Calu3 (cell line): ENCODE measurements at regions not wholly inside any gene's neighbourhood (a gene's known extent, or its start where the extent isn't known, plus 50 kb on each side); places are given as distances from the start of the nearest gene placed in this dataset.

Source experiments
- BruUV-seq: library from RNA; stranded (reverse); fragments of 400-500 nt; replicated peaks from 2 replicates; lab custom pipeline; 2021; lab: Mats Ljungman, UMichigan
- CTCF ChIA-PET: fragments of 300-600 bp; sonication (Branson Sonifier 250); formaldehyde crosslinking; loops from one replicate; lab custom pipeline; 2022; ENCODE audit warnings: antibody characterized with exemption; lab: Charles Lee
- DNase-seq: peaks from one replicate; pipeline ENCODE4 v3.0.0; 2022
- H3K27ac Mint-ChIP-seq: one replicate; pipeline ENCODE4 v1.8.0; 2022; ENCODE audit warnings: mixed read lengths; ENCODE audit not compliant: unreplicated experiment
- H3K27me3 Mint-ChIP-seq: one replicate; pipeline ENCODE4 v1.8.0; 2022; ENCODE audit warnings: mixed read lengths; ENCODE audit not compliant: unreplicated experiment
- H3K36me3 Mint-ChIP-seq: one replicate; pipeline ENCODE4 v1.8.0; 2022; ENCODE audit warnings: mild to moderate bottlenecking, moderate library complexity, mixed read lengths; ENCODE audit not compliant: insufficient read depth, unreplicated experiment
- H3K4me1 Mint-ChIP-seq: one replicate; pipeline ENCODE4 v1.8.0; 2022; ENCODE audit warnings: mild to moderate bottlenecking, low read depth, mixed read lengths; ENCODE audit not compliant: unreplicated experiment
- H3K4me3 Mint-ChIP-seq: one replicate; pipeline ENCODE4 v1.8.0; 2022; ENCODE audit warnings: mild to moderate bottlenecking, low read depth, moderate library complexity, mixed read lengths; ENCODE audit not compliant: unreplicated experiment
- H3K9me3 Mint-ChIP-seq: one replicate; pipeline ENCODE4 v1.8.0; 2022; ENCODE audit warnings: low read depth, mixed read lengths; ENCODE audit not compliant: unreplicated experiment
- CTCF ChIP-seq: fragments of 200-600 bp; IDR thresholded peaks from one replicate; pipeline ENCODE4 v1.8.0; 2022; ENCODE audit warnings: antibody characterized with exemption; ENCODE audit not compliant: unreplicated experiment
- intact Hi-C: fragments of 100-400 bp; cut with micrococcal nuclease; formaldehyde crosslinking; loops from one replicate; pipeline ENCODE4 v1.10.0; 2022; ENCODE audit not compliant: unreplicated experiment

- DNase-seq: no peak
- Mint-ChIP-seq H3K9me3 (no peaks in the 10 kb centered on the region), H3K36me3 (no peaks in the 10 kb centered on the region), H3K4me1 (no peaks in the 10 kb centered on the region), H3K4me3 (no peak overlapping the region), H3K27me3 (peaks cover 19% of the 10 kb centered on the region), H3K27ac (no peak overlapping the region)
- TF ChIP-seq CTCF: no peak
- intact Hi-C loops: no loop called here
- CTCF ChIA-PET: interaction anchor here (0.6 kb wide), 1 partner anchor 118 kb away, joined by 3 read pairs; no protein-coding TSS in a partner anchor
- BruUV-seq: no TSS peak
Measured at GRCh38 chr9:1917396-1917935, 97.7 kb upstream of the SMARCA2 start.

- Mint-ChIP-seq H3K27ac (no peak overlapping the region), H3K4me1 (no peaks in the 10 kb centered on the region), H3K36me3 (no peaks in the 10 kb centered on the region), H3K27me3 (peaks cover 19% of the 10 kb centered on the region), H3K4me3 (no peak overlapping the region), H3K9me3 (no peaks in the 10 kb centered on the region)
- no peak for TF ChIP-seq CTCF
- intact Hi-C loops: no loop called here
- DNase-seq: no peak
- no TSS peak for BruUV-seq
- CTCF ChIA-PET: interaction anchor here (0.6 kb wide), 1 partner anchor 117 kb away, joined by 3 read pairs; no protein-coding TSS in a partner anchor
Measured at GRCh38 chr9:1918108-1918507, 97.0 kb upstream of the SMARCA2 start.

GRCh38 chr9:1918622-1919021, 96.5 kb upstream of the SMARCA2 start:
- no peak overlapping the region for H3K27ac Mint-ChIP-seq
- H3K4me1 Mint-ChIP-seq: no peaks in the 10 kb centered on the region
- H3K4me3 Mint-ChIP-seq: no peak overlapping the region
- H3K9me3 Mint-ChIP-seq: no peaks in the 10 kb centered on the region
- no peak for TF ChIP-seq CTCF
- peaks cover 19% of the 10 kb centered on the region for H3K27me3 Mint-ChIP-seq
- no TSS peak for BruUV-seq
- no peak for DNase-seq
- intact Hi-C loops: no loop called here
- CTCF ChIA-PET: no interaction called here
- no peaks in the 10 kb centered on the region for H3K36me3 Mint-ChIP-seq

- BruUV-seq: no TSS peak
- no peaks in the 10 kb centered on the region for H3K4me1 Mint-ChIP-seq
- TF ChIP-seq CTCF: no peak
- no peak overlapping the region for H3K4me3 Mint-ChIP-seq
- H3K36me3 Mint-ChIP-seq: no peaks in the 10 kb centered on the region
- intact Hi-C loops: no loop called here
- DNase-seq: no peak
- CTCF ChIA-PET: no interaction called here
- peaks cover 3% of the 10 kb centered on the region for H3K9me3 Mint-ChIP-seq
- H3K27ac Mint-ChIP-seq: no peak overlapping the region
- peaks cover 19% of the 10 kb centered on the region for H3K27me3 Mint-ChIP-seq
Measured at GRCh38 chr9:1919229-1919628, 95.9 kb upstream of the SMARCA2 start.
